ENCODE measurements at regions not wholly inside any gene's neighbourhood (a gene's known extent, or its start where the extent isn't known, plus 50 kb on each side); places are given as distances from the start of the nearest gene placed in this dataset.
"Not testable (repeated sequence)": the region's sequence is repeated elsewhere in the genome, so short reads cannot be mapped to it uniquely, and the experiment has no call there.

GRCh38 chr17:73901661-73902415 is 257.6 kb upstream of the SDK2 start:
- DNase-seq = no peak

DNA sequence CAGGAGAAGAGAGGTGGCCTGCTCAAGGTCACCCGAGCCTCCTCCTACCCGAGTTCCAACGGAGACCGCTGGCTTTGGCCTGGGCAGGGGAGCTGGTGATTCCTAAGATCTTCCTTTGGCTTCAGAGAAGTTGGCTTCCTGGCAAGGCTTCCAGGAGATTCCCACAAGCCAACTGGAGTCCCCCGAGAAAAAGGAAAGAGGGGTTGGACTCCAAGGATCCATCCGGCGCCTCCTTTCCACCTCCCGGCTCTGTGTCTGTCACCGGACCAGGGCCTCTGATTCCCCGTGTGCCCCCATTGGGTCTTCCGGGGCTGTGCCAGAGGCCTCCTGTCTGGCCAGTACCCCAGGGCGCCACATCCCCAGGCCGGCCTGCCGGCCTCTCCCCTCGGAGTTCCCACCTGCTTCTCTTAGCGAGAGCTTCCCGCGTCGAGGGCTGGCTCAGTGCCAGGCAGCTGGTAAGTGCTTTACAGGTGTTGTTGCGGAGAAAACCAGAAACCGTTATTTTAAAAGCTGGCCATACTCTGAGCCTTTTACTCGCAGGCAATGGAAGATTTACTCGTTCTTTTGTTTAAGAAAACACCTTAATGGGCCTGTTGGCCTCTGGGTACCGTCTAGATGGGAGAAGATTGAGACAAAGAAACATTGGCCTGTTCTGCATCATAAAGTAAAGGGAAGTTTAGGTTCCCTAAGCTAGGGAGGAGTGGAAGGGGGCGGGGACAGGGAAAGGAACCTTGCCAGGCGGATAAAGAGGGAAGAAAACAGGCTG is 258.4 kb upstream of the SDK2 start:
- no peak for DNase-seq

DNA sequence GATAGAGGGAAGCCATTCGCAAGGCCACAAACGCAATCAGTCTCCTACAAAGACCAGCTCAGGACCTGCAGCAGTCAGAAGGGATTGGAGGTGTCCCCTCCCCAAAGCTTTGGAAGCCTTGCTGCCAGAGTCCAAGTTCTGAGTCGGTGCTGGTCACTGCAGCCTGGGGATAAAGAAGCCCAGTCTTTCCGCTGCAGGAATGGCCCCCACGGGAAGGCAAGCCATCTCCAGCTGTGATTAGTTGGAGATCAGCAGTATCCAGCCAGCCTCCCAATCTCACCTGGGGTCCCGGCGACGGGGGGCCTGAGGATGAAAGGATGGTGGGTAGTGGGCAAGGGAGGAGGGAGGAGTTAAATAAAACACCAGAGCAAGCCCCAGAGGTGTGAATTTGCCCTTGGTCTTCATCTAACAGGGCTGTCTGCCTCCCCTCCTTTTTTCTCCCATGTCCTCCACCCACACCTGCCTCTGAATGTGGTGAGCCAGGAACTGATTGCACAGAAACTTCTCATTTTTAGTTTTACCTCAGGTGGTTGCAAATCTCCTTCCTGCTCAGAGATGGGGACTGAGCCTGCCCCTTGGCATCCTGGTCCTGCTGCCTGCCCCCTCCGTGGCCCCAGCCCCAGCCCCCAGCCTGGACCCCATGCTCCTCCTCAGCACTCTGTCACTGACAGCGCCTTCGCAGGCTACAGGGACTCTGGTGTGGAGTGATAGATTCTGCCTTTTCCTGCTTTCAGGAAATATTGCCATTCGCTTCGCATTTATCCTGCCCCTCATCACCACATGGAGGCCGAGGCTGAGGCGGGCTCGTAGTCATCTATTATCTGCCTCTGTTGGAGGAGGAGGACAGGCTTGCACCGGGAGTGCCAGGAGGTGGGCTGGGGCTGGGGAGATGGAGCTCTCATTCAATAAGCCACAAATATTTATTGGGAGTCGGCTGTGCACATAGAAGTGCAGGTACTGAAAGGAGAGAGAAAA is 262.9 kb upstream of the SDK2 start:
- DNase-seq = no peak

DNA sequence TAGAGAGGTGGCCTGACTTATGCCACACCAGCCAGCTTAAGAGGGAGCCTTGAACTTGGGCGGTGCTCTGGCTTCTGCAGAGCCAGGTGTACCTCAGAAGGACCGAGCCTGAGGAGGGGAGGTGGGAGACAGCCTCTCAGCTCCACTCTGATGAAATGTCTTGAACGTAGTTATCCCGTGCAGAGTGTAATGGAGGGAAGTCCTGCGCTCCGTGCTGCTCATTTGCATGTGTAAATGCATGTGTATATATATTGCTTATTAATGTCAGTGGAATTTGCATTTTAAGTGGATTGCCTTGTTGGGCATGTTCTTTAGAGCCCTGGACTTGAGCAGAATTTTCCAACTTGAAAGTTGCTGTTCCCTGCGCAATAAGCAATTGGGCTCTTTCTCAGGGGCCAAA is 264.9 kb upstream of the SDK2 start:
- DNase-seq = no peak

DNA sequence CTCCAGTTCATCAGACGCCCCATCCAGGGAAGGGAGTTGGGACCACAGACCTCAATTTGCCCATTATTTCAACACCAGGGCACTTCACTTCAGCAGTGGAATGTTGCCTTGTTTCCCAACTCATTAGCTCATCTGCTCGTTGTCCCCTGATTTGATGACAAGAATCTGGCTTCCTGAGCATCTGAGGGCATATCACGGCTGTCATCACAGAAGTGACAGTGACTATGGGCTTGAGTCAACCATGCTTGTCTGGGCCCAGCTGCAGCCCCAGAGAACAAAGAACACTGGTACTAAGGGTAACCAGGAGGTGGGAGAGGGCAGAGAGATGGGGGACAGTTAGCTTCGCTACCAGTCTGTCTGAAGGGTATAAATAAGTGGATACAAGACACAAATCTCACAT is 266.0 kb upstream of the SDK2 start:
- no peak for DNase-seq

GRCh38 chr17:73910821-73911515 is 266.7 kb upstream of the SDK2 start:
- DNase-seq = no peak

DNA sequence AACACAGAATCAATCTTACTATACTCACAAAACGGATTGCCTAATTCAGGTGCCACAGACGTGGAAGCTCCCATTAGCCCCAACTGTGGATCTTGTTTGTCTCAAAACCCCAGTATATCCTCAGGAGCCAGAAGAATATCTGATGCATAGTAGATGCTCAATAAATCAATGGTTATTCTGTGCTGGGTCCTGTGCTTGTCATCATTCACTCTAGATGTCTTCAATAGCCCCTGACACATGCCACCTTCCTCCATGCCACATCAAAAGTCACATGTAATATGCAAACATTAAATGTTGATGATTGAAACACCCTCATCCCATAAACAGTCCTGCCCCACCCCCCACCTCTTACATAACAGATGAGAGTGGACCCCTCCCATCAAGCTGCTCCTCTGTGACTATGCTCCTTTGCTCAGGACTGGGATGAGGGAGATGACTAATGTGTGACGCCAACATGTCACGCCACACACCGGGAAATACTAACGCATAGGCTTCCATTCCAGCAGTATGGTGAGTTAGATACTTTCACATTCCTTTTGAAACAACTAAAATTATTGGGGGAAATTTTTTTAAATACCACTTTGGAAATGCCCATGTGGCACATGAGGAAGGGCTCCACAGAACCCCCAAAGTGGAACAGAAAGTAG is 267.6 kb upstream of the SDK2 start:
- no peak for DNase-seq

DNA sequence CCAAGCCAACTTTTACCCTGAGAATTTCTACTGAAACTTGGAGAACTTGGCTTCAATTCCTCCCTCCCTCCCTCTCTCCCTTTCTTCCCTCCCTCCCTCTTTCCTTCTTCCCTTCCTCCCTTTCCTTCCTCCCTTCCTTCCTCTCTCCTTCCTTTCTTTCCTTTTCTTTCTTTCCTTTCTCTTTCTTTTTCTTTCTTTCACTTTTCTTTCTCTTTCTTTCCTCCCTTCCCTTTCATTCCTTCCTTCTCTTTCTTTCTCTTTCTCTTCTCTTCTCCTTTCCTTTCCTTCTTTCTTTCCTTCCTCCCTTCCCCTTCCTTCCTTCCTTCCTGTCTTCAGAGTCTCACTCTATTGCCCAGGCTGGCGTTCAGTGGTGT is 268.1 kb upstream of the SDK2 start:
- DNase-seq = no peak

GRCh38 chr17:73914536-73915274 is 270.5 kb upstream of the SDK2 start:
- DNase-seq = no peak

DNA sequence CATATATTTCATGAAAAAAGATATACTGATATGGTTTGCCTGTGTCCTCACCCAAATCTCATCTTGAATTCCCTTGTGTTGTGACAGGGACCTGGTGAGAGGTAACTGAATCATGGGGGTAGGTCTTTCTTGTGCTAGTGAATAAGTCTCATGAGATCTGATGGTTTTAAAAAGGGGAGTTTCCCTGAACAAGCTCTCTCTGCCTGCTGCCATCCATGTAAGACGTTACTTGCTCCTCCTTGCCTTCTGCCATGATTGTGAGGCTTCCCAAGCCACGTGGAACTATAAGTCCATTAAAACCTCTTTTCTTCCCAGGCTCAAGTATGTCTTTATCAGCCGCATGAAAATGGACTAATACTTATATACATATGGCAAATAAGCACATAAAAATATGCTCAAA is 274.8 kb upstream of the SDK2 start:
- not testable (repeated sequence) for DNase-seq

DNA sequence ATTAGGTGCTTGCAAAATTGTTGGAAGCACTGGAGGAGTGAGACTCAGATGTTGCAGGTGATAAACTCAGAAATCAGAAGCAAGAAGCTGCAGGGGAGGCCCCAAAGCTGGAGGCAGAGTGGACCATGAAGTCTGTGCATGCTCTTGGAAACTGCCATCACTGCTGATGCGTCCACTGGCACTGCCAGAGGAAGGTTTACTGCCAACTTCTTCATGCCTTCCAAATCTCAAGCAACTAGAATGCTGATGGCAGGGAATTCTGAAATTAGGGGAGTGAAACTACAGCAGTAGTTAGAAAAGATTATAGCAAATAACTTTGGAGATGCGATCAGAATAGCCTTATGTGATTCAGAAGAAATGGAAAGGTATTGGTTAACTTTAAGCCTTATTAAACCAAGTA is 277.1 kb upstream of the SDK2 start:
- DNase-seq = no peak

GRCh38 chr17:73924114-73924908 is 279.2 kb upstream of the RPL38 start:
- DNase-seq = no peak

DNA sequence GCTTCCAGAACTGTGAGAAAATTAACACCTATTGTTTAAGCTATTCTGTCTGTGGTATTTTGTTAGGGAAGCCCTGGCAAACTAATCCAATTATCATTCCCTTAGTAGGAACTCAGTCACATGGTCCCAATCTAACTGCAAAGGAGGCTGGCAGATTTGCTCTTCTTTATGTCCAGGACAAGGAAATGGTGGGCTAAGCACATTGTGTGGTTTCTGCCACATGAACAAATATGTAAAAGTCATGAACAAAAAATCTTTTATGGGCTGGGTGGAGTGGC is 278.6 kb upstream of the RPL38 start:
- no peak for DNase-seq

DNA sequence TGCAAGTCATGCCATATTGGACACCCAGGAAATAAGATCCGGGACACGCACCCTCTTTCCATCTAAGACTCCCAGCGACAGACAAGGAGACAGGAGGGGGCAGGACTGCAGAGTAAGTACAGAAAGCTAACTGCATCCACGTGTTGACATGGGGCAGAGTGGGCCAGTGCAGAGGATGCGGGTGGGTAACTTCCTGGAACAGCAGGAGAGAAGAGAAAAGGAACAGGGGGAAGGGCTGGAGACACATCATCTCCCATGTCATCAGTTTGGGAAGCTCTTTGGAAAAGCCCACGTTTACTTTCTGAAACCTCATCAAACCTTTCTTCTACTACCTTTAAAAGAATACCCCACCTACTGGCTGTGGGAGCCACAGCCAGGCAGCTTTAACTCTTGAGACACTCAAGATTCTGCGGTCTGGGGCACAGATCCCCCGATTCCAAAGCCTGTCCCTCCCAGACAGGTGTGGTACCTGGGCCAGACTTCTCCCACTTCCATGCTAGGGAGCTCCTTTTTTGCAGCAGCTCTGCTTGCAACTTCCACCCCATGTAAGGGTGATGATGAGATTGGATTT is 273.5 kb upstream of the RPL38 start:
- no peak for DNase-seq

GRCh38 chr17:73932216-73932749 is 271.2 kb upstream of the RPL38 start:
- DNase-seq = no peak

DNA sequence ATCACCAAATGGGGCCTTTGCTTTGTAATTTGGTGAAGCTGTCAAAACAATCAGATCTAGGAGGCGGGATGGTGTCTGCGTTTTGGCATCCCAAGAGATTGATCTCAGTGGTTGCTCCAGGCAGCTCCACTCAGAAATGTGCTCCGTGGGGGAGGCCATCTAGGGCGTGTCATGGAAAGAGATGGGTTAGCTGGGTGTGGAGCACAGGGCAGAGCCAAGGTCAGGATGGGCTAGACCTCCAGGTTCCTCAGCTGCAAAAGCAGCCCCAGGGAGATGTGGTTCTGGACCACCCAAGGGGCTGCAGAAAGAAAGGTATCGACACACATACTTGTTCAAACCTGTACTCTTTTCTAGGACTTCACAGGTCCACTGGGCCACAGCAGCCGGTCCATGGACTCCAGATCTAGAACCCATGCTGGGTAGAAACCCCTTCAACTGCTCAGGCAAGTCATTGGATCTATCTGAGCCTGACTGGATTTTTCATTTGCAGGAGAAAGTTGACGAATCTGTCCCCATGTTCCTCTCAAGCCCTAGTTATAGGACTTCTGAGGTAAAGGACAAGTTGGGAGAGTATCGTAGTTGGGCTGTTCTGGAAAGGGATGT is 270.2 kb upstream of the RPL38 start:
- DNase-seq = no peak

DNA sequence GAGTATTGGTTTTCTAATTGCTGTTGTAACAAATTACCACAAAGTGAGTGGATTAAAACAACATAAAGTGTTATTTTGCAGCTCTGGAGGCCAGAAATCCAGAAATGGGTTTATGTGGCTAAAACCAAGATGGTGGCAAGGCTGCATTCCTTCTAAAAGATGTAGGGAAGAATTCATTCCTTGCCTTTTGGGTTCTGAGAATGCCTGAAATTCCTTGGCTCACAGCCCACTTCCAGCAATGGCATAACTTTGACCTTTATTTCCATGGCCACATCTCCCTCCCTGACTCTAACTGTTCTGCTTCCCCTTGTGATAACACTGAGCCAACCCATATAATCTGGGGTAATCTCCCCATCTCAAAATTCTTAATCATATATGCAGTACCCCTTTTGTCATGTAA is 269.6 kb upstream of the RPL38 start:
- no peak for DNase-seq

GRCh38 chr17:73934696-73935095 is 268.8 kb upstream of the RPL38 start:
- no peak for DNase-seq

- DNase-seq = no peak
Observed at GRCh38 chr17:73936908-73937627, 266.4 kb upstream of the RPL38 start.

Measured in central memory CD4-positive, alpha-beta T cell (primary cell).